ENCODE measurements at regions not wholly inside any gene's neighbourhood (a gene's known extent, or its start where the extent isn't known, plus 50 kb on each side); places are given as distances from the start of the nearest gene placed in this dataset.

DNA sequence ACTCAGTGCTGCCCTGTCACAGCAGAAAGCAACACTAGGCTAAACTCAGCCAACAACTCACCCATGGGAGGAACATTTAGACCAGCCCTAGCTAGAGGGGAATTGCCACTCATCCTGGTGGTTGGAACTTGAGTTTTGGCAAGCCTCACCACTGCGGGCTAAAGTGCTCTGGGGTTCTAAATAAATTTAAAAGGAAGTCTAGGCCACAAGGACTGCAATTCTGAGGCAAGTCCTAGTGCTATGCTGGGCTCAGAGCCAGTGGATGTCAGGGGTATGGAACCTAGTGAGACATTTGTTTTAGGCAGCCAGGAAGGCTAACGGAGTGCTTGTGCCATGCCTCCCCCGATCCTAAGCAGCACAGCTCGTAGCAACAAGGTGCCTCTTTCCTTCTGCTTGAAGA lies 78.0 kb downstream of the RGS13 start:
- no peak overlapping the region for H3K4me3 ChIP-seq (ENCODE audit: low read length)
- H3K9ac ChIP-seq (ENCODE audit: low read length), result no peak overlapping the region
- H3K9me3 ChIP-seq (ENCODE audit: control insufficient read depth, low read length), result peaks cover 3% of the 10 kb centered on the region
- H3K27me3 ChIP-seq (replicated peaks; ENCODE audit: control insufficient read depth, insufficient read depth, low read length), result no peaks in the 10 kb centered on the region
- no peak for DNase-seq (ENCODE audit: low read depth)
- peaks cover 8% of the 10 kb centered on the region for H3K4me1 ChIP-seq (ENCODE audit: control insufficient read depth, insufficient read depth, low read length)
- no peaks in the 10 kb centered on the region for H3K36me3 ChIP-seq (ENCODE audit: control insufficient read depth, insufficient read depth, low read length, severe bottlenecking)

DNA sequence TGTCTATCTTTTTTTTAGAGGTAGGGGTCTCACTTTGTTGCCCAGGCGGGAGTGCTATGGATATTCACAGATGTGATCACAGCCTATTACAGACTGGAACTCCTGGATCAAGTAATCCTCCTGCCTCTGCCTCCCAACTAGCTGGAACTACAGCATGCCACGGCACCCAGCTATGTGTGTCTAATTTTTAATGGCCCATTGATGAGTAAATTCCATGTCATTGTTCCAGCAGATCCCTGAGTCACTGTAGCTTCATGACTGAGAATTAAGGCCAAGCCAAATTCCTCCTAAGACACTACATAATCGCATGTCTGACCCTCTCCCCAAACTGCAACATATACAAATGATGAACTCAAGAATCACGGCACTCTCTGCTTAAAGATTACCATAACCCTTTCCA lies 84.2 kb upstream of the RGS2 start:
- DNase-seq (ENCODE audit: low read depth), result peak; percentile 60
- Histone ChIP-seq H3K27me3 (replicated peaks; ENCODE audit: control insufficient read depth, insufficient read depth, low read length) (no peaks in the 10 kb centered on the region), H3K9ac (ENCODE audit: low read length) (no peak overlapping the region), H3K4me3 (ENCODE audit: low read length) (no peak overlapping the region), H3K9me3 (ENCODE audit: control insufficient read depth, low read length) (peaks cover 2% of the 10 kb centered on the region), H3K4me1 (ENCODE audit: control insufficient read depth, insufficient read depth, low read length) (no peaks in the 10 kb centered on the region), H3K36me3 (ENCODE audit: control insufficient read depth, insufficient read depth, low read length, severe bottlenecking) (no peaks in the 10 kb centered on the region)

- DNase-seq (ENCODE audit: low read depth), result no peak
- peaks cover 7% of the 10 kb centered on the region for H3K4me1 ChIP-seq (ENCODE audit: control insufficient read depth, insufficient read depth, low read length)
- no peak overlapping the region for H3K9ac ChIP-seq (ENCODE audit: low read length)
- no peak overlapping the region for H3K4me3 ChIP-seq (ENCODE audit: low read length)
- H3K9me3 ChIP-seq (ENCODE audit: control insufficient read depth, low read length), result no peaks in the 10 kb centered on the region
- no peaks in the 10 kb centered on the region for H3K36me3 ChIP-seq (ENCODE audit: control insufficient read depth, insufficient read depth, low read length, severe bottlenecking)
- no peaks in the 10 kb centered on the region for H3K27me3 ChIP-seq (replicated peaks; ENCODE audit: control insufficient read depth, insufficient read depth, low read length)
Observed at GRCh38 chr1:192726820-192727504, 81.9 kb upstream of the RGS2 start.

GRCh38 chr1:192729500-192729899 lies 79.3 kb upstream of the RGS2 start:
- no peak for DNase-seq (ENCODE audit: low read depth)
- H3K9me3 ChIP-seq (ENCODE audit: control insufficient read depth, low read length), result no peaks in the 10 kb centered on the region
- no peak overlapping the region for H3K9ac ChIP-seq (ENCODE audit: low read length)
- H3K4me1 ChIP-seq (ENCODE audit: control insufficient read depth, insufficient read depth, low read length), result peaks cover 7% of the 10 kb centered on the region
- H3K4me3 ChIP-seq (ENCODE audit: low read length), result no peak overlapping the region
- no peaks in the 10 kb centered on the region for H3K36me3 ChIP-seq (ENCODE audit: control insufficient read depth, insufficient read depth, low read length, severe bottlenecking)
- no peaks in the 10 kb centered on the region for H3K27me3 ChIP-seq (replicated peaks; ENCODE audit: control insufficient read depth, insufficient read depth, low read length)

- no peak overlapping the region for H3K4me3 ChIP-seq (ENCODE audit: low read length)
- DNase-seq (ENCODE audit: low read depth), result peak; percentile 70
Observed at GRCh38 chr1:192730198-192730597, 78.6 kb upstream of the RGS2 start.

DNA sequence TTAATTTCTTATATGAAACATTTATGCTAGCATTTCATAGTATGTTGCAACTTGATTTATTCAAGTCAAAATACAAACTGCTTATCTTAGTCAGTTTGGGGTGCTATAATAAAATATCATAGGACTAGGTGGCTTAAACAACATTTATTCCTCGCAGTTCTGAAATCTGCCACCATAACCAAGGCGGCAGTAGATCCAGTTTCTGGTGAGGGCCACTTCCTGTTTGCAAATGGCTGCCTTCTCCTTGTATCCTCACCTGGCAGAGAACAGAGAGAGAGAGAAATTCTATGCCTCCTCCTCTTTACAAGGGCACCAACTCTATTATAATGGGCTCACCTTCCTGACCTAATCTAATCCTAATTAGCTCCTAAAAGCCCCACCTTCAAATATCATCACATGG lies 76.1 kb upstream of the RGS2 start:
- no peak overlapping the region for H3K4me3 ChIP-seq (ENCODE audit: low read length)
- H3K9ac ChIP-seq (ENCODE audit: low read length), result no peak overlapping the region
- H3K36me3 ChIP-seq (ENCODE audit: control insufficient read depth, insufficient read depth, low read length, severe bottlenecking), result no peaks in the 10 kb centered on the region
- no peaks in the 10 kb centered on the region for H3K9me3 ChIP-seq (ENCODE audit: control insufficient read depth, low read length)
- H3K4me1 ChIP-seq (ENCODE audit: control insufficient read depth, insufficient read depth, low read length), result peaks cover 7% of the 10 kb centered on the region
- DNase-seq (ENCODE audit: low read depth), result no peak
- H3K27me3 ChIP-seq (replicated peaks; ENCODE audit: control insufficient read depth, insufficient read depth, low read length), result no peaks in the 10 kb centered on the region

More at GRCh38 chr1:192730198-192730597, 78.6 kb upstream of the RGS2 start:
- H3K9me3 ChIP-seq (ENCODE audit: control insufficient read depth, low read length), result no peaks in the 10 kb centered on the region
- H3K36me3 ChIP-seq (ENCODE audit: control insufficient read depth, insufficient read depth, low read length, severe bottlenecking), result no peaks in the 10 kb centered on the region
- no peak overlapping the region for H3K9ac ChIP-seq (ENCODE audit: low read length)
- H3K27me3 ChIP-seq (replicated peaks; ENCODE audit: control insufficient read depth, insufficient read depth, low read length), result no peaks in the 10 kb centered on the region
- H3K4me1 ChIP-seq (ENCODE audit: control insufficient read depth, insufficient read depth, low read length), result peaks cover 7% of the 10 kb centered on the region

GRCh38 chr1:192735298-192735915 lies 73.4 kb upstream of the RGS2 start:
- Histone ChIP-seq H3K9ac (ENCODE audit: low read length) (no peak overlapping the region), H3K4me1 (ENCODE audit: control insufficient read depth, insufficient read depth, low read length) (peaks cover 2% of the 10 kb centered on the region), H3K36me3 (ENCODE audit: control insufficient read depth, insufficient read depth, low read length, severe bottlenecking) (no peaks in the 10 kb centered on the region), H3K4me3 (ENCODE audit: low read length) (no peak overlapping the region), H3K9me3 (ENCODE audit: control insufficient read depth, low read length) (no peaks in the 10 kb centered on the region), H3K27me3 (replicated peaks; ENCODE audit: control insufficient read depth, insufficient read depth, low read length) (no peaks in the 10 kb centered on the region)
- no peak for DNase-seq (ENCODE audit: low read depth)

DNA sequence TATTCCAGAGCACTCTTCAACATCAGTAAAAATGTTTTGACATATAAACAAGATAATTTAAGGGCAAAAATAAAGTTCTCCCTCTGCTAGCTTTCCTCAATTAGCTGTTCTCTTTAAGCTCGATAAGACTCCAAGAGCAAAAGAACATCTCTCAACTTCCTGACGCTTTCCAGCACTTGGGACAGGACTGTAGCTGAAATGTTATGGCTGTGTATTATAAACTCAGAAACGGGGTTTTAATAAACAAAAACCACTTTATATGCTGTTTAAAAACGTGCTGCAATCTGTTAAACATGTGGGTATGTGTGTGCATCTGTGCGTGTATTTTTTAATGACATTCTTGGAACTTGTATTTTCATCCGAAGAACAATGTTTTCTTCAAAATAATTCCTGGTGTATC lies 71.5 kb upstream of the RGS2 start:
- H3K9me3 ChIP-seq (ENCODE audit: control insufficient read depth, low read length), result peaks cover 9% of the 10 kb centered on the region
- no peaks in the 10 kb centered on the region for H3K4me1 ChIP-seq (ENCODE audit: control insufficient read depth, insufficient read depth, low read length)
- H3K4me3 ChIP-seq (ENCODE audit: low read length), result no peak overlapping the region
- H3K27me3 ChIP-seq (replicated peaks; ENCODE audit: control insufficient read depth, insufficient read depth, low read length), result no peaks in the 10 kb centered on the region
- no peaks in the 10 kb centered on the region for H3K36me3 ChIP-seq (ENCODE audit: control insufficient read depth, insufficient read depth, low read length, severe bottlenecking)
- H3K9ac ChIP-seq (ENCODE audit: low read length), result no peak overlapping the region
- DNase-seq (ENCODE audit: low read depth), result peak; percentile 31

GRCh38 chr1:192739476-192740184 lies 69.2 kb upstream of the RGS2 start:
- H3K9me3 ChIP-seq (ENCODE audit: control insufficient read depth, low read length), result peaks cover 9% of the 10 kb centered on the region
- H3K36me3 ChIP-seq (ENCODE audit: control insufficient read depth, insufficient read depth, low read length, severe bottlenecking), result no peaks in the 10 kb centered on the region
- H3K27me3 ChIP-seq (replicated peaks; ENCODE audit: control insufficient read depth, insufficient read depth, low read length), result no peaks in the 10 kb centered on the region
- H3K4me1 ChIP-seq (ENCODE audit: control insufficient read depth, insufficient read depth, low read length), result no peaks in the 10 kb centered on the region
- no peak overlapping the region for H3K4me3 ChIP-seq (ENCODE audit: low read length)
- no peak for DNase-seq (ENCODE audit: low read depth)
- no peak overlapping the region for H3K9ac ChIP-seq (ENCODE audit: low read length)

DNA sequence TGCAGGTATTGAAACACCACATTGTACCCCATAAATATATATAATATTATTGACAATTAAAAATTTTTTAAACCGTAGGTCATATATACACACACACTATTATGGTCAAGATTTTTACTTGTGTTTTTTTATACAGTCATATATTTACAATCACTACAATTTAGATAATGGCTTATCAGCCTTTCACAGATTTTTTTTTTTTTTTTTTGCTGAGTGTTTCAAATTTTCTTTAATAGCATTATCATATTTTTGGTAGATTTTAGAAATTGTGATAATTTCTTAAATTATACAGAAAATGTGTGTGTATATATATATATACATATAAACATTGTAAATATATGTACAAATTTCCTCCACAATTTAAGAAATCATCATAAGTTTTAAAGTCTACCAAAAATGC lies 68.6 kb upstream of the RGS2 start:
- Histone ChIP-seq H3K4me1 (ENCODE audit: control insufficient read depth, insufficient read depth, low read length) (no peaks in the 10 kb centered on the region), H3K9ac (ENCODE audit: low read length) (no peak overlapping the region), H3K9me3 (ENCODE audit: control insufficient read depth, low read length) (peaks cover 9% of the 10 kb centered on the region), H3K36me3 (ENCODE audit: control insufficient read depth, insufficient read depth, low read length, severe bottlenecking) (no peaks in the 10 kb centered on the region), H3K4me3 (ENCODE audit: low read length) (no peak overlapping the region), H3K27me3 (replicated peaks; ENCODE audit: control insufficient read depth, insufficient read depth, low read length) (no peaks in the 10 kb centered on the region)
- DNase-seq (ENCODE audit: low read depth), result no peak

- no peaks in the 10 kb centered on the region for H3K36me3 ChIP-seq (ENCODE audit: control insufficient read depth, insufficient read depth, low read length, severe bottlenecking)
- no peak for DNase-seq (ENCODE audit: low read depth)
- H3K9ac ChIP-seq (ENCODE audit: low read length), result no peak overlapping the region
- H3K27me3 ChIP-seq (replicated peaks; ENCODE audit: control insufficient read depth, insufficient read depth, low read length), result no peaks in the 10 kb centered on the region
- peaks cover 9% of the 10 kb centered on the region for H3K9me3 ChIP-seq (ENCODE audit: control insufficient read depth, low read length)
- no peaks in the 10 kb centered on the region for H3K4me1 ChIP-seq (ENCODE audit: control insufficient read depth, insufficient read depth, low read length)
- H3K4me3 ChIP-seq (ENCODE audit: low read length), result no peak overlapping the region
Observed at GRCh38 chr1:192741095-192741494, 67.7 kb upstream of the RGS2 start.

Data from adipocyte (in vitro differentiated cells).